ENCODE measurements at regions not wholly inside any gene's neighbourhood (a gene's known extent, or its start where the extent isn't known, plus 50 kb on each side); places are given as distances from the start of the nearest gene placed in this dataset.

GRCh38 chr13:84413016-84413415, 530.7 kb upstream of the SLITRK1 start:
- Histone ChIP-seq H4K20me1 (ENCODE audit: control insufficient read depth, insufficient read depth) (no peaks in the 10 kb centered on the region), H3K36me3 (ENCODE audit: control insufficient read depth in 2 of 2, insufficient read depth in 2 of 2, low read length in 1 of 2) (no peaks in the 10 kb centered on the region), H3K4me2 (ENCODE audit: control insufficient read depth, insufficient read depth) (no peak overlapping the region), H3K79me2 (ENCODE audit: control insufficient read depth, insufficient read depth, low read length) (no peaks in the 10 kb centered on the region), H3K9ac (ENCODE audit: control insufficient read depth, insufficient read depth, low read length) (no peak overlapping the region), H2AFZ (ENCODE audit: control insufficient read depth, low read depth, low read length) (no peak overlapping the region), H3K4me3 (no peak overlapping the region), H3K27ac (ENCODE audit: control insufficient read depth, insufficient read depth) (no peak overlapping the region), H3K4me1 (ENCODE audit: control insufficient read depth, insufficient read depth, low read length) (no peaks in the 10 kb centered on the region), H3K9me3 (replicated peaks; ENCODE audit: control insufficient read depth, insufficient read depth, low read length) (no peaks in the 10 kb centered on the region), H3K27me3 (replicated peaks in 1 of 2; ENCODE audit: control insufficient read depth in 2 of 2, insufficient read depth in 2 of 2, low read length in 1 of 2) (no peaks in the 10 kb centered on the region)
- ChIA-PET CTCF (no interaction called here), POLR2A (no interaction called here), RAD21 (ENCODE audit: unreplicated experiment) (no interaction called here), SMC1A (ENCODE audit: uncharacterized antibody, unreplicated experiment) (no interaction called here)
- in situ Hi-C loops (cut with MboI) (no loop called here), intact Hi-C loops (cut with micrococcal nuclease; ENCODE audit: unreplicated experiment) (no loop called here)
- BruUV-seq (replicated peaks): no TSS peak
- FAIRE-seq: no peak
- WGBS (ENCODE audit: insufficient coverage, insufficient replicate concordance, low lambda C conversion rate, missing lambda C conversion rate): 47% methylated on average over 2 of the region's 2 CpGs
- ATAC-seq: no peak
- DNase-seq (ENCODE audit: low read depth, low spot score): no peak
- no peak for TF ChIP-seq MYC (IDR thresholded peaks at IDR 0.05; ENCODE audit: insufficient read depth, insufficient read length, insufficient replicate concordance, low read length, severe bottlenecking)
- TF ChIP-seq EZH2 (IDR thresholded peaks at IDR 0.05; ENCODE audit: borderline replicate concordance, control insufficient read depth, low read depth, low read length): no peak
- no peak for TF ChIP-seq NR2C2 (IDR thresholded peaks at IDR 0.05; ENCODE audit: borderline replicate concordance, control insufficient read depth, insufficient read length, low read depth)
- TF ChIP-seq IRF4 (IDR thresholded peaks at IDR 0.05; ENCODE audit: low read depth, low read length): no peak
- TF ChIP-seq, protein P1, sequence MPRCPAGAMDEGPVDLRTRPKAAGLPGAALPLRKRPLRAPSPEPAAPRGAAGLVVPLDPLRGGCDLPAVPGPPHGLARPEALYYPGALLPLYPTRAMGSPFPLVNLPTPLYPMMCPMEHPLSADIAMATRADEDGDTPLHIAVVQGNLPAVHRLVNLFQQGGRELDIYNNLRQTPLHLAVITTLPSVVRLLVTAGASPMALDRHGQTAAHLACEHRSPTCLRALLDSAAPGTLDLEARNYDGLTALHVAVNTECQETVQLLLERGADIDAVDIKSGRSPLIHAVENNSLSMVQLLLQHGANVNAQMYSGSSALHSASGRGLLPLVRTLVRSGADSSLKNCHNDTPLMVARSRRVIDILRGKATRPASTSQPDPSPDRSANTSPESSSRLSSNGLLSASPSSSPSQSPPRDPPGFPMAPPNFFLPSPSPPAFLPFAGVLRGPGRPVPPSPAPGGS (IDR thresholded peaks at IDR 0.05; ENCODE audit: borderline replicate concordance, insufficient read depth, low read depth, low read length, poor library complexity, severe bottlenecking): no peak
- TF ChIP-seq IRF5 (IDR thresholded peaks at IDR 0.05; ENCODE audit: borderline replicate concordance): no peak
- no peak for TF ChIP-seq SIN3A (IDR thresholded peaks at IDR 0.05; ENCODE audit: low read depth, low read length)
- TF ChIP-seq E2F8 (IDR thresholded peaks at IDR 0.05; ENCODE audit: low read depth, partially characterized antibody): no peak
- TF ChIP-seq SP1 (IDR thresholded peaks at IDR 0.05; ENCODE audit: low read depth, low read length): no peak
